Activated T-cell treated with anti-CD3 and anti-CD28 coated beads, Interleukin-2, amount 50 U/mL, for 72 hours (primary cell): ENCODE measurements at regions not wholly inside any gene's neighbourhood (a gene's known extent, or its start where the extent isn't known, plus 50 kb on each side); places are given as distances from the start of the nearest gene placed in this dataset.
"Not testable (repeated sequence)": the region's sequence is repeated elsewhere in the genome, so short reads cannot be mapped to it uniquely, and the experiment has no call there.

Experiments
- ATAC-seq, 2 donors: fragments of 150-1000 bp; cut with Tn5 transposase; replicated peaks in 1 of 2; 2 replicates each; pipeline ENCODE4 v1.10.0; 2021; ENCODE audit warnings: moderate library complexity in 2 of 2, mild to moderate bottlenecking in 1 of 2
- DNase-seq, 2 donors: peaks; one replicate each; pipeline ENCODE4 v3.0.0; 2021 to 2022; ENCODE audit warnings: mixed read lengths in 1 of 2
- H3K27ac Mint-ChIP-seq: one replicate; pipeline ENCODE4 v1.8.0; 2022; ENCODE audit warnings: mild to moderate bottlenecking, moderate library complexity, mixed read lengths
- H3K27me3 Mint-ChIP-seq: one replicate; pipeline ENCODE4 v1.8.0; 2022; ENCODE audit warnings: low read depth, mixed read lengths
- H3K36me3 Mint-ChIP-seq, 2 donors: one replicate each; pipeline ENCODE4 v1.8.0; 2022; ENCODE audit warnings: mixed read lengths in 2 of 2, mild to moderate bottlenecking in 1 of 2; ENCODE audit not compliant: insufficient read depth in 2 of 2
- H3K4me1 Mint-ChIP-seq: one replicate; pipeline ENCODE4 v1.8.0; 2022; ENCODE audit warnings: low read depth, mixed read lengths
- H3K4me3 Mint-ChIP-seq, 2 donors: one replicate each; pipeline ENCODE4 v1.8.0; 2022; ENCODE audit warnings: mild to moderate bottlenecking in 2 of 2, mixed read lengths in 2 of 2, moderate library complexity in 2 of 2
- H3K9me3 Mint-ChIP-seq, 2 donors: one replicate each; pipeline ENCODE4 v1.8.0; 2022; ENCODE audit warnings: mixed read lengths in 2 of 2

GRCh38 chr21:35520856-35521255 lies 471.8 kb upstream of the RUNX1 start:
- peaks cover 12% of the 10 kb centered on the region for H3K4me1 Mint-ChIP-seq
- H3K4me3 Mint-ChIP-seq, result no peak overlapping the region
- H3K27me3 Mint-ChIP-seq, result no peaks in the 10 kb centered on the region
- no peak for ATAC-seq
- no peak for DNase-seq
- H3K9me3 Mint-ChIP-seq, result no peaks in the 10 kb centered on the region
- H3K36me3 Mint-ChIP-seq, result no peaks in the 10 kb centered on the region
- H3K27ac Mint-ChIP-seq, result no peak overlapping the region

GRCh38 chr21:35520302-35520701 lies 471.2 kb upstream of the RUNX1 start:
- Mint-ChIP-seq H3K27me3 (no peaks in the 10 kb centered on the region), H3K36me3 (no peaks in the 10 kb centered on the region), H3K9me3 (no peaks in the 10 kb centered on the region), H3K4me3 (no peak overlapping the region), H3K27ac (no peak overlapping the region), H3K4me1 (peaks cover 7% of the 10 kb centered on the region)
- ATAC-seq, result no peak
- DNase-seq, result no peak

- no peaks in the 10 kb centered on the region for H3K36me3 Mint-ChIP-seq
These were observed 468.8 kb upstream of the RUNX1 start for GRCh38 chr21:35517865-35518264.

DNA sequence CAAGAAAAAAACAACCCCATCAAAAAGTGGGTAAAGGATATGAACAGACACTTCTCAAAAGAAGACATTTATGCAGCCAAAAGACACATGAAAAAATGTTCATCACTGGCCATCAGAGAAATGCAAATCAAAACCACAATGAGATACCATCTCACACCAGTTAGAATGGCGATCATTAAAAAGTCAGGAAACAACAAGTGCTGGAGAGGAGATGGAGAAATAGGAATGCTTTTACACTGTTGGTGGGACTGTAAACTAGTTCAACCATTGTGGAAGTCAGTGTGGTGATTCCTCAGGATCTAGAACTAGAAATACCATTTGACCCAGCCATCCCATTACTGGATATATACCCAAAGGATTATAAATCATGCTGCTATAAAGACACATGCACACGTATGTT lies 467.2 kb upstream of the RUNX1 start:
- not testable (repeated sequence) for H3K4me3 Mint-ChIP-seq, H3K9me3 Mint-ChIP-seq, H3K27me3 Mint-ChIP-seq, ATAC-seq, DNase-seq, H3K27ac Mint-ChIP-seq, H3K36me3 Mint-ChIP-seq, H3K4me1 Mint-ChIP-seq

More at GRCh38 chr21:35517865-35518264, 468.8 kb upstream of the RUNX1 start:
- Mint-ChIP-seq H3K4me3 (no peak overlapping the region), H3K27me3 (no peaks in the 10 kb centered on the region), H3K9me3 (no peaks in the 10 kb centered on the region), H3K27ac (no peak overlapping the region), H3K4me1 (no peaks in the 10 kb centered on the region)
- ATAC-seq (no peak), DNase-seq (no peak)

- H3K4me1 Mint-ChIP-seq, result peaks cover 32% of the 10 kb centered on the region
These were observed 463.2 kb upstream of the RUNX1 start for GRCh38 chr21:35512346-35512745.

GRCh38 chr21:35511696-35512162 lies 462.6 kb upstream of the RUNX1 start:
- ATAC-seq, result no peak

More at GRCh38 chr21:35512346-35512745, 463.2 kb upstream of the RUNX1 start:
- Mint-ChIP-seq H3K4me3 (no peak overlapping the region), H3K36me3 (no peaks in the 10 kb centered on the region), H3K27me3 (no peaks in the 10 kb centered on the region), H3K27ac (no peak overlapping the region), H3K9me3 (no peaks in the 10 kb centered on the region)
- ATAC-seq (no peak), DNase-seq (no peak)

DNA sequence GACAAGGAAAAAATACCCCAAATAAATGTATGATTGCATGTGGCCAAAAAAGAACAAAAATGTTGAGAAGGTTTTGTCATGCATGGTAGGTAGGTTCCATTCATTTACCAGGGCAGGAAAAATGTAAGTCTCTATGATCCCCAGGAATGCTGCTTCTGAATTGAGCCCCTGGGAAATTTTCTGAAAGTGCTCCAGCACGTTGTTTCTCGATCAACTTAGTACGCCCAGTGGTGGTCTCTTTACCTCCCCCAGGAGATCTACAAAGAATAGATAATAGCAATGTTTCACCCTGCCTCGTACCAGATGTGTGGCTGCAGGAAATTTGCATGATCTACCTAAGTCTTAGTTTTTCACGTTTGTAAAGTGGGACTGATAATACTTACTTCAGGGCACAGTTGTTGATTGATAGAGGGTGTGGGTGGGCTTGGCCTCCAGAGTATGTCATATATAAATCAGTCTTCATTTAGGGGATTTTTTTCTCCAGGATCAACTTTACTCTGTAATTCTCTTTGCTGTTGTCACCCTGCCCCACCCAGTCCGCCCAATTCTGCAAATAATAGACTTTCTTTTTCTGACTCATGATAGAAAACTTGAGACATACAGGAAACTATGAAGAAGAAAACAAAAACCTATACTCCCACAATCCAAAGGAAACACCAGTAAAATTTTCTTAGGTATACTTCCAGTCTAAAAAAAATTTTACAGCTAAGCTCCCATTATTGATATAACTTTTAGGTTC lies 462.0 kb upstream of the RUNX1 start:
- H3K36me3 Mint-ChIP-seq, result no peaks in the 10 kb centered on the region
- H3K27ac Mint-ChIP-seq, result peak overlapping the region; percentile 43
- peak overlapping the region in 1 of 2 donors; percentile 39 for H3K4me3 Mint-ChIP-seq
- H3K4me1 Mint-ChIP-seq, result peaks cover 32% of the 10 kb centered on the region
- H3K9me3 Mint-ChIP-seq, result no peaks in the 10 kb centered on the region
- peak; percentile 54 to 72 for ATAC-seq
- no peaks in the 10 kb centered on the region for H3K27me3 Mint-ChIP-seq
- peak in 1 of 2 donors; percentile 7 for DNase-seq

More at GRCh38 chr21:35511696-35512162, 462.6 kb upstream of the RUNX1 start:
- Mint-ChIP-seq H3K27me3 (no peaks in the 10 kb centered on the region), H3K27ac (peak overlapping the region; percentile 43), H3K4me3 (peak overlapping the region; percentile 0 to 39), H3K9me3 (no peaks in the 10 kb centered on the region), H3K4me1 (peaks cover 32% of the 10 kb centered on the region), H3K36me3 (no peaks in the 10 kb centered on the region)
- no peak for DNase-seq

DNA sequence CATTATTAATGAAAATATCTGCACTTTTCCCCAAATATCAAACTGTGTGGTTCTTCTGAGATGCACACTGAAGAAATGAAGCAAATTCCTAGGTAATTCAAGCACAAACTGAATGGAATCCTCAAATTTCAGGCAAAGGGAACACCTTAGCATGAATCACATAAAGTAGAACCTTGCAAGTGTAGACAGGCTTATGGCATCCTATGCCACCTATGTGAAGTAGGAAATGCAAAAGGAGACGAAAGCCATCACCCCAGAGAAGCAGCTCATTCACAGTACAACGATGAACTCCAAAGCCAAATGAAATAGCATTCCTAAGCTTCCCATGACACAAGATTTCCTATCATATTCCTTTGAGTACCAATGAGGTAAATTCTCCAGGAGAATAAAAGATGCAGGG lies 461.2 kb upstream of the RUNX1 start:
- DNase-seq (no peak), ATAC-seq (no peak)
- Mint-ChIP-seq H3K4me3 (no peak overlapping the region), H3K27ac (no peak overlapping the region), H3K9me3 (no peaks in the 10 kb centered on the region), H3K36me3 (no peaks in the 10 kb centered on the region), H3K27me3 (no peaks in the 10 kb centered on the region), H3K4me1 (peaks cover 32% of the 10 kb centered on the region)

- ATAC-seq, result no peak
- no peak overlapping the region for H3K27ac Mint-ChIP-seq
- H3K9me3 Mint-ChIP-seq, result no peaks in the 10 kb centered on the region
- DNase-seq, result no peak
- H3K36me3 Mint-ChIP-seq, result no peaks in the 10 kb centered on the region
- peaks cover 43% of the 10 kb centered on the region for H3K4me1 Mint-ChIP-seq
- H3K4me3 Mint-ChIP-seq, result no peak overlapping the region
- H3K27me3 Mint-ChIP-seq, result no peaks in the 10 kb centered on the region
These were observed 460.1 kb upstream of the RUNX1 start for GRCh38 chr21:35509001-35509704.

DNA sequence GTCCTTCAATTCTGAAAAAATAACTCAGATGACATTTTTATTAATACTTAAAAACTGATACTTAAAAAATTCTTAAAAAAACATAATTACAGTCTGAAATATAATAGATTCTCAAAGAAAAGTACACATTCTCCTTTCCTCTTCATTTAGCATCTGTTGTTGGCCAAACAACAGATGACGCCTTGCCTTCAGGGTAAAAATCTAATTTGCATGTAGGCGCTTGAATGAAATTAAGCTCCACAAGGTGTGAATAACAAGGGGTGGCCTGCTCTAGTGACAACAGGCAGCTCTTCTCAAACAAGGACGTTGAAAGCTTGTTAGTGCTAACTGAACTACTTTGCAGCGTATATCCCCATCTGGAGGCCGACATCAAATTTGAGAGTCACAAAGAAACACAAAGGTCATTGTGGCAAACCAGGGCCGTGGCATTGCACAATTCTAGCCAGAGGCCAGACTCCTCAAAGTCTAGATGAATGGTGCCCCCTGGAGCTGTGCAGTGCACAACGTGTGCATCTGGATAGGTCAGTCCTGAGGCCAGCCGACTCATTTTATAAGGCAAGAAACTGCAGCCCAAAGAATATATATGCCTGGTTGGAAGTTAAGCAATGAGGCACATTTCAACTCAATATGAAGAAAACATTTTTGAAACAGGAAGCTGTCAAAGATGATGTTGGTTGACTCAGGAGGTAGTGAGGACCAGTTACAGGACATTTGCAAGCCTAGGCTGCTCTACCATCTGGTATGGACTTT lies 459.2 kb upstream of the RUNX1 start:
- Mint-ChIP-seq H3K4me3 (no peak overlapping the region), H3K4me1 (peaks cover 51% of the 10 kb centered on the region), H3K9me3 (no peaks in the 10 kb centered on the region), H3K36me3 (no peaks in the 10 kb centered on the region), H3K27ac (no peak overlapping the region), H3K27me3 (no peaks in the 10 kb centered on the region)
- ATAC-seq (peak; percentile 52 to 56), DNase-seq (peak; percentile 13 to 27)

DNA sequence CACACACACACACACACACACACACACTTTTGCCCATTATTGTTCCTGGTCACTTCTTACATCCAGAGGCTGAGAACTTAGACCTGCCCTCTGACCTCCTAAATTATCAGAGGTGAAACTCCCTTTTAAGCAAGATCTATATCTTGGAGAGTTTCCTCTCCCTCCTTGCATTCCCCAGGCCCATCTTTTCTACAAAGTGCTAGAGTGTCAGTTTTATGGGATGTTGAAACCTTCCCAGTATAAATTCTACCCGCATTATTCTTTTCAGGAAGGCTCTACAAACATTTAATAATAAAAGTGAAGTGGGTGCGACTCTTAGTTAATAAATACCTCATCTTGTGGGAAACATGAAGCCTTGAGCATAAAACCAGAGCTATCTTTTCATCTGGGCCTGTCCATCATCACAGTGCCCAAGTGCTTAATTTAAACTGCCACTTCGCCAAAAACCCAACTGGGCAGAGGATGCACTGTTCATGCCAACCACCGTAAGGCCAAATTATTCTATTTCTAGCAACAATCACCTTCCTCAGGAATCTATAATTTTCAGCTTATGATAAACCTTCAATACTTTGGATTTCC lies 458.2 kb upstream of the RUNX1 start:
- ATAC-seq (no peak), DNase-seq (no peak)
- H3K27ac Mint-ChIP-seq, result no peak overlapping the region
- H3K36me3 Mint-ChIP-seq, result no peaks in the 10 kb centered on the region
- peaks cover 56% of the 10 kb centered on the region for H3K4me1 Mint-ChIP-seq
- H3K27me3 Mint-ChIP-seq, result no peaks in the 10 kb centered on the region
- H3K4me3 Mint-ChIP-seq, result no peak overlapping the region
- H3K9me3 Mint-ChIP-seq, result no peaks in the 10 kb centered on the region

DNA sequence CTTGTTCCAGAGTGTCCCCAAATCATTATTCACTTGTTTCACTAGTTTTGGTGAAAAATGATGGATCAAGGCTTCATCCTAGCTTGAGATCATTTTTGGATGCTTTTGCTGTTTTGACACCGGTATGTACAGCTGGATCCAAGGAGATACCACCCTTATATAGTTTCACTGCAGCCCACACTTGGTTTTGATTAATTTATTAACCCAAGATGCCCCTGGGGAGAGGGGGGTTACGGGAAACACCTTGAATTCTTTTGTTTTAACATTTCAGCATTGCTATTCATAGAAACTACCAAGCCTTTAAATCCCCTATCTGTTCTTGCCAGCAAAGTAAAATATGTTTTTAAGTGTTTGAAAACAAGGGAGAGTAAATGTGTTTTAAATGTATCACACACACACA lies 457.7 kb upstream of the RUNX1 start:
- Mint-ChIP-seq H3K4me3 (no peak overlapping the region), H3K27ac (no peak overlapping the region), H3K27me3 (no peaks in the 10 kb centered on the region), H3K36me3 (no peaks in the 10 kb centered on the region), H3K9me3 (no peaks in the 10 kb centered on the region), H3K4me1 (peaks cover 52% of the 10 kb centered on the region)
- ATAC-seq, result no peak
- no peak for DNase-seq

- peaks cover 48% of the 10 kb centered on the region for H3K4me1 Mint-ChIP-seq
- no peak overlapping the region for H3K27ac Mint-ChIP-seq
- H3K36me3 Mint-ChIP-seq, result no peaks in the 10 kb centered on the region
- DNase-seq (no peak), ATAC-seq (no peak)
- no peaks in the 10 kb centered on the region for H3K9me3 Mint-ChIP-seq
- H3K4me3 Mint-ChIP-seq, result no peak overlapping the region
- no peaks in the 10 kb centered on the region for H3K27me3 Mint-ChIP-seq
These were observed 457.2 kb upstream of the RUNX1 start for GRCh38 chr21:35506352-35506751.
